ENCODE measurements at regions not wholly inside any gene's neighbourhood (a gene's known extent, or its start where the extent isn't known, plus 50 kb on each side); places are given as distances from the start of the nearest gene placed in this dataset.

GRCh38 chr3:43958973-43959372 lies 268.2 kb downstream of the ABHD5 start:
- no peak for DNase-seq (ENCODE audit: low read depth)
- no peak overlapping the region for H3K4me3 ChIP-seq (ENCODE audit: low read depth, low read length)
- TF ChIP-seq CTCF (conservative IDR thresholded peaks at IDR 0.05; ENCODE audit: low read depth, low read length) = no peak

GRCh38 chr3:43959498-43960447 lies 269.0 kb downstream of the ABHD5 start:
- H3K4me3 ChIP-seq (ENCODE audit: low read depth, low read length) = no peak overlapping the region
- no peak for TF ChIP-seq CTCF (conservative IDR thresholded peaks at IDR 0.05; ENCODE audit: low read depth, low read length)
- no peak for DNase-seq (ENCODE audit: low read depth)

- no peak for DNase-seq (ENCODE audit: low read depth)
- no peak for TF ChIP-seq CTCF (conservative IDR thresholded peaks at IDR 0.05; ENCODE audit: low read depth, low read length)
- no peak overlapping the region for H3K4me3 ChIP-seq (ENCODE audit: low read depth, low read length)
These were observed 269.7 kb downstream of the ABHD5 start for GRCh38 chr3:43960448-43960840.

- no peak overlapping the region for H3K4me3 ChIP-seq (ENCODE audit: low read depth, low read length)
- DNase-seq (ENCODE audit: low read depth) = no peak
- TF ChIP-seq CTCF (conservative IDR thresholded peaks at IDR 0.05; ENCODE audit: low read depth, low read length) = no peak
These were observed 271.3 kb downstream of the ABHD5 start for GRCh38 chr3:43962043-43962442.

GRCh38 chr3:43963208-43963607 lies 272.5 kb downstream of the ABHD5 start:
- no peak for TF ChIP-seq CTCF (conservative IDR thresholded peaks at IDR 0.05; ENCODE audit: low read depth, low read length)
- no peak overlapping the region for H3K4me3 ChIP-seq (ENCODE audit: low read depth, low read length)
- no peak for DNase-seq (ENCODE audit: low read depth)

GRCh38 chr3:43964640-43965039 lies 273.9 kb downstream of the ABHD5 start:
- no peak for TF ChIP-seq CTCF (conservative IDR thresholded peaks at IDR 0.05; ENCODE audit: low read depth, low read length)
- no peak overlapping the region for H3K4me3 ChIP-seq (ENCODE audit: low read depth, low read length)
- DNase-seq (ENCODE audit: low read depth) = no peak

- no peak for TF ChIP-seq CTCF (conservative IDR thresholded peaks at IDR 0.05; ENCODE audit: low read depth, low read length)
- H3K4me3 ChIP-seq (ENCODE audit: low read depth, low read length) = no peak overlapping the region
- DNase-seq (ENCODE audit: low read depth) = no peak
These were observed 274.9 kb downstream of the ABHD5 start for GRCh38 chr3:43965656-43966055.

Measured in epithelial cell of proximal tubule (primary cell).